Omental fat pad (tissue), 3 donors: ENCODE measurements at regions not wholly inside any gene's neighbourhood (a gene's known extent, or its start where the extent isn't known, plus 50 kb on each side); places are given as distances from the start of the nearest gene placed in this dataset.

Source experiments
- ATAC-seq: fragments of 150-250 bp; one replicate; pipeline ENCODE4 v1.9.1; 2016; ENCODE audit warnings: mild to moderate bottlenecking, moderate library complexity; ENCODE audit not compliant: low FRiP score
- DNase-seq: peaks from one replicate; pipeline ENCODE4 v3.0.0-alpha.2; 2019; ENCODE audit warnings: low spot score
- CTCF ChIP-seq, 3 donors: fragments of 450-650 bp; IDR thresholded peaks; one replicate each; pipeline ENCODE4 v1.5.1; 2016 to 2017; ENCODE audit warnings: antibody characterized with exemption in 3 of 3, mild to moderate bottlenecking in 3 of 3, moderate library complexity in 2 of 3

- TF ChIP-seq CTCF (IDR thresholded peaks at IDR 0.05) = no peak
- no peak for DNase-seq
- no peak for ATAC-seq
Observed at GRCh38 chr2:129233751-129234406, 745.6 kb upstream of the RAB6C start.

- ATAC-seq (no peak), DNase-seq (no peak)
- TF ChIP-seq CTCF (IDR thresholded peaks at IDR 0.05) = no peak
Observed at GRCh38 chr2:129236601-129237000, 742.9 kb upstream of the RAB6C start.

GRCh38 chr2:129237966-129238725 lies 741.3 kb upstream of the RAB6C start:
- no peak for TF ChIP-seq CTCF (IDR thresholded peaks at IDR 0.05)
- ATAC-seq (no peak), DNase-seq (no peak)

- TF ChIP-seq CTCF (IDR thresholded peaks at IDR 0.05) = no peak
- no peak for ATAC-seq
- DNase-seq = no peak
Observed at GRCh38 chr2:129239141-129239540, 740.3 kb upstream of the RAB6C start.

DNA sequence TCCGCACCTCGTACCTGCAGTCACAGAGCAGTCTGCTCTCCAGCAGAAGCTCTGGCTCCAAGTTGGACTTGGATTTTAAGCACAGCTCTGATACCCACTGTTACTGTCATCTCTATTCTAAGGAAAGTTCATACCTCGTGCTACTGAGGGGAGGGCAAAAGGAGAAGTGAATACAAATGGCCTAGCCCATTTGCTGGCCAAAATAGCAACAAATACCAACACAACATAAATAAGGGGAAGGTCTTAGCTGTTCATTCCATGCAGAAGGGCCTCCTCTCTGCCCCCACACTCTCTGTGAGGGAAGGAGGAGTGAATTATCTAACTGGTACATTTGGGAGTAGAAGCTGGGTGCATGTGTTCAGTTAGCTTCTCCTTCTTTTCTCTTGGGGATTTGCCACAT lies 739.4 kb upstream of the RAB6C start:
- no peak for TF ChIP-seq CTCF (IDR thresholded peaks at IDR 0.05)
- ATAC-seq (no peak), DNase-seq (no peak)

DNA sequence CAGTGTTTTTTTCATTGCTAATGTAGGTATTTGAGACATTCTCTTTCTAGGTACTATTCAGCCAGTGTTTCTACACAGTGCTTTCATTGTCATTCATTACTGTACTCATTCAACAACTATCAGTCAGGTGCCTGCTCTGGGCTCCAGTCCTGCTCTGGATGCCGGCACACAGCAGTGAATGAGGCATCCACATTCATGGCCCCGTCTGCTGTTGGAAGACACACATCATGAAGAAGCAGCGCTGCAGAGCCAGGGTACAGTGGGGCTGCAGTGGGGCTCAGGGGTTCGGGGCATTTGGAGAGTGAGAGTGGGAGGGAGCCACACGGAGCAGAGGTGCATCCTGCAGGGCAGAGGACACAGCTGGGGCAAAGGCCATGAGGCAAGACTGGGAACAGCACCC lies 737.2 kb upstream of the RAB6C start:
- ATAC-seq = no peak
- no peak for TF ChIP-seq CTCF (IDR thresholded peaks at IDR 0.05)
- DNase-seq = no peak

- ATAC-seq (no peak), DNase-seq (no peak)
- TF ChIP-seq CTCF (IDR thresholded peaks at IDR 0.05) = no peak
Observed at GRCh38 chr2:129247751-129248150, 731.7 kb upstream of the RAB6C start.
